ENCODE measurements at regions not wholly inside any gene's neighbourhood (a gene's known extent, or its start where the extent isn't known, plus 50 kb on each side); places are given as distances from the start of the nearest gene placed in this dataset.

- H2AFZ ChIP-seq (ENCODE audit: low read length), result no peak overlapping the region
- TF ChIP-seq EZH2phosphoT487 (IDR thresholded peaks at IDR 0.05; ENCODE audit: borderline replicate concordance), result no peak
- TF ChIP-seq, protein P1, sequence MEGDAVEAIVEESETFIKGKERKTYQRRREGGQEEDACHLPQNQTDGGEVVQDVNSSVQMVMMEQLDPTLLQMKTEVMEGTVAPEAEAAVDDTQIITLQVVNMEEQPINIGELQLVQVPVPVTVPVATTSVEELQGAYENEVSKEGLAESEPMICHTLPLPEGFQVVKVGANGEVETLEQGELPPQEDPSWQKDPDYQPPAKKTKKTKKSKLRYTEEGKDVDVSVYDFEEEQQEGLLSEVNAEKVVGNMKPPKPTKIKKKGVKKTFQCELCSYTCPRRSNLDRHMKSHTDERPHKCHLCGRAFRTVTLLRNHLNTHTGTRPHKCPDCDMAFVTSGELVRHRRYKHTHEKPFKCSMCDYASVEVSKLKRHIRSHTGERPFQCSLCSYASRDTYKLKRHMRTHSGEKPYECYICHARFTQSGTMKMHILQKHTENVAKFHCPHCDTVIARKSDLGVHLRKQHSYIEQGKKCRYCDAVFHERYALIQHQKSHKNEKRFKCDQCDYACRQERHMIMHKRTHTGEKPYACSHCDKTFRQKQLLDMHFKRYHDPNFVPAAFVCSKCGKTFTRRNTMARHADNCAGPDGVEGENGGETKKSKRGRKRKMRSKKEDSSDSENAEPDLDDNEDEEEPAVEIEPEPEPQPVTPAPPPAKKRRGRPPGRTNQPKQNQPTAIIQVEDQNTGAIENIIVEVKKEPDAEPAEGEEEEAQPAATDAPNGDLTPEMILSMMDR (conservative IDR thresholded peaks at IDR 0.05; ENCODE audit: low read length), result no peak
These were observed 429.2 kb downstream of the PID1 start for GRCh38 chr2:228841877-228842276.

DNA sequence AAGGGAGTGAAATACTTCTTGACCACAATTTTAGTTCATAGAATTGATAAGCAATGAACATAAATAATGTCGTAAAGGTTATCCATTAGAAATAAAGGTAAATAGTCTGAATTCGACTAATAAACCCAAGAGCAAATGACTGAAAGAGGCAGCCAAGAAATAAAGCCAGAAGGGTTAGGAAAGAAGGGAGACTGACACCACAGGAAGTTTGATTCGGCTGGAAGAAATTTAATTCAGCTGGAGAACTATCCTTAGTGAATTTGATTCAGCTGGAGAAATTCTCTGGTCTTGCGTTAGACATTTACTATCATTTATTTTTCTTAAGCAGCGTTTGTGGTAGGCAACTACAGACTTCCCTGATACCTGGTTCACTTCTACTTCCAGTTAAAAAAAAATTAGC lies 429.6 kb downstream of the PID1 start:
- no peaks in the 10 kb centered on the region for H3K36me3 ChIP-seq (ENCODE audit: insufficient read depth, low read length)
- no peak overlapping the region for H3K4me3 ChIP-seq (ENCODE audit: low read length, poor library complexity, severe bottlenecking)
- H4K20me1 ChIP-seq (ENCODE audit: insufficient read depth, low read length, poor library complexity, severe bottlenecking), result no peaks in the 10 kb centered on the region
- no peaks in the 10 kb centered on the region for H3K79me2 ChIP-seq (ENCODE audit: insufficient read depth, low read length)
- H3K9me2 ChIP-seq (replicated peaks; ENCODE audit: low read depth, low read length), result no peaks in the 10 kb centered on the region
- H3K9me3 ChIP-seq (ENCODE audit: insufficient read depth, low read depth, low read length), result no peaks in the 10 kb centered on the region
- TF ChIP-seq, protein P1 (conservative IDR thresholded peaks at IDR 0.05; ENCODE audit: low read length), result no peak
- TF ChIP-seq EZH2phosphoT487 (IDR thresholded peaks at IDR 0.05; ENCODE audit: borderline replicate concordance), result no peak
- no peak overlapping the region for H3K9ac ChIP-seq (ENCODE audit: low read depth, low read length, poor library complexity, severe bottlenecking)
- H3K4me1 ChIP-seq (ENCODE audit: insufficient read depth, low read length, poor library complexity, severe bottlenecking), result no peaks in the 10 kb centered on the region
- no peak overlapping the region for H3K4me2 ChIP-seq (ENCODE audit: low read depth, low read length, poor library complexity, severe bottlenecking)
- no peak overlapping the region for H2AFZ ChIP-seq (ENCODE audit: low read length)
- H3K27me3 ChIP-seq (ENCODE audit: insufficient read depth, low read length, poor library complexity, severe bottlenecking), result no peaks in the 10 kb centered on the region
- H3F3A ChIP-seq (ENCODE audit: low read depth), result no peaks in the 10 kb centered on the region

More at GRCh38 chr2:228841877-228842276, 429.2 kb downstream of the PID1 start:
- Histone ChIP-seq H3K4me1 (ENCODE audit: insufficient read depth, low read length, poor library complexity, severe bottlenecking) (no peaks in the 10 kb centered on the region), H3K9me3 (ENCODE audit: insufficient read depth, low read depth, low read length) (no peaks in the 10 kb centered on the region), H4K20me1 (ENCODE audit: insufficient read depth, low read length, poor library complexity, severe bottlenecking) (no peaks in the 10 kb centered on the region), H3F3A (ENCODE audit: low read depth) (no peaks in the 10 kb centered on the region), H3K4me2 (ENCODE audit: low read depth, low read length, poor library complexity, severe bottlenecking) (no peak overlapping the region), H3K4me3 (ENCODE audit: low read length, poor library complexity, severe bottlenecking) (no peak overlapping the region), H3K9me2 (replicated peaks; ENCODE audit: low read depth, low read length) (no peaks in the 10 kb centered on the region), H3K27me3 (ENCODE audit: insufficient read depth, low read length, poor library complexity, severe bottlenecking) (no peaks in the 10 kb centered on the region), H3K9ac (ENCODE audit: low read depth, low read length, poor library complexity, severe bottlenecking) (no peak overlapping the region), H3K36me3 (ENCODE audit: insufficient read depth, low read length) (no peaks in the 10 kb centered on the region), H3K79me2 (ENCODE audit: insufficient read depth, low read length) (no peaks in the 10 kb centered on the region)

GRCh38 chr2:228840743-228841114 lies 430.4 kb downstream of the PID1 start:
- TF ChIP-seq EZH2phosphoT487 (IDR thresholded peaks at IDR 0.05; ENCODE audit: borderline replicate concordance), result no peak
- TF ChIP-seq, protein P1 (conservative IDR thresholded peaks at IDR 0.05; ENCODE audit: low read length), result no peak
- no peak overlapping the region for H3K4me2 ChIP-seq (ENCODE audit: low read depth, low read length, poor library complexity, severe bottlenecking)
- H3K9me3 ChIP-seq (ENCODE audit: insufficient read depth, low read depth, low read length), result no peaks in the 10 kb centered on the region
- no peaks in the 10 kb centered on the region for H3K4me1 ChIP-seq (ENCODE audit: insufficient read depth, low read length, poor library complexity, severe bottlenecking)
- no peak overlapping the region for H3K9ac ChIP-seq (ENCODE audit: low read depth, low read length, poor library complexity, severe bottlenecking)
- H3K4me3 ChIP-seq (ENCODE audit: low read length, poor library complexity, severe bottlenecking), result no peak overlapping the region
- H2AFZ ChIP-seq (ENCODE audit: low read length), result no peak overlapping the region
- no peaks in the 10 kb centered on the region for H3F3A ChIP-seq (ENCODE audit: low read depth)
- no peaks in the 10 kb centered on the region for H3K9me2 ChIP-seq (replicated peaks; ENCODE audit: low read depth, low read length)
- H3K79me2 ChIP-seq (ENCODE audit: insufficient read depth, low read length), result no peaks in the 10 kb centered on the region
- no peaks in the 10 kb centered on the region for H4K20me1 ChIP-seq (ENCODE audit: insufficient read depth, low read length, poor library complexity, severe bottlenecking)
- H3K36me3 ChIP-seq (ENCODE audit: insufficient read depth, low read length), result no peaks in the 10 kb centered on the region
- no peaks in the 10 kb centered on the region for H3K27me3 ChIP-seq (ENCODE audit: insufficient read depth, low read length, poor library complexity, severe bottlenecking)

Measured in Loucy (cell line).